WTC11 (cell line): ENCODE measurements at regions not wholly inside any gene's neighbourhood (a gene's known extent, or its start where the extent isn't known, plus 50 kb on each side); places are given as distances from the start of the nearest gene placed in this dataset.

Experiments
- ATAC-seq: fragments of 200-7000 bp; cut with Tn5 transposase; 2 replicates; pipeline ENCODE4 v1.10.0; 2021; ENCODE audit warnings: mild to moderate bottlenecking, moderate library complexity
- CTCF ChIA-PET: fragments of 300-600 bp; sonication (Branson Sonifier 250); formaldehyde crosslinking; loops from one replicate; lab custom pipeline; 2021; ENCODE audit warnings: antibody characterized with exemption; lab: Charles Lee
- POLR2A ChIA-PET: fragments of 350-600 bp; sonication (Branson Sonifier 250); formaldehyde crosslinking; loops from one replicate; lab custom pipeline; 2021; ENCODE audit warnings: antibody characterized with exemption; lab: Charles Lee
- DNase-seq: peaks from one replicate; pipeline ENCODE4 v3.0.0; 2021; ENCODE audit warnings: low spot score
- H3K27ac Mint-ChIP-seq: 2 replicates; pipeline ENCODE4 v1.8.0; 2021; ENCODE audit warnings: mixed read lengths
- H3K27me3 Mint-ChIP-seq: 2 replicates; pipeline ENCODE4 v1.8.0; 2021; ENCODE audit warnings: low read depth, mild to moderate bottlenecking, moderate library complexity, mixed read lengths
- H3K36me3 Mint-ChIP-seq: 2 replicates; pipeline ENCODE4 v1.8.0; 2021; ENCODE audit warnings: mixed read lengths
- H3K4me1 Mint-ChIP-seq: 2 replicates; pipeline ENCODE4 v1.8.0; 2022; ENCODE audit warnings: mixed read lengths
- H3K4me3 Mint-ChIP-seq: 2 replicates; pipeline ENCODE4 v1.8.0; 2021; ENCODE audit warnings: mild to moderate bottlenecking, moderate library complexity, mixed read lengths
- H3K9me3 Mint-ChIP-seq: 2 replicates; pipeline ENCODE4 v1.8.0; 2021; ENCODE audit warnings: mixed read lengths
- ELF4 ChIP-seq: sonication (generic); formaldehyde crosslinking; IDR thresholded peaks from 2 replicates; pipeline ENCODE4 v1.8.1; 2022; ENCODE audit warnings: low read depth, mild to moderate bottlenecking, moderate library complexity, missing genetic modification reagents
- EMX1 ChIP-seq: fragments of 250-450 bp; sonication (Bioruptor Pico); IDR thresholded peaks from 2 replicates; pipeline ENCODE4 v1.8.0; 2021; ENCODE audit warnings: mild to moderate bottlenecking
- GABPB1 ChIP-seq: sonication (generic); formaldehyde crosslinking; IDR thresholded peaks from 2 replicates; pipeline ENCODE4 v1.8.1; 2023; ENCODE audit warnings: mild to moderate bottlenecking, missing genetic modification reagents
- MXD4 ChIP-seq: fragments of 250-450 bp; sonication (Bioruptor Pico); IDR thresholded peaks from 2 replicates; pipeline ENCODE4 v1.8.0; 2021; ENCODE audit warnings: mild to moderate bottlenecking, moderate library complexity, borderline replicate concordance
- NR1H2 ChIP-seq: sonication (generic); formaldehyde crosslinking; IDR thresholded peaks from 2 replicates; pipeline ENCODE4 v1.9.0; 2021; ENCODE audit warnings: mild to moderate bottlenecking, moderate library complexity, missing genetic modification reagents
- NR3C1 ChIP-seq: sonication (generic); formaldehyde crosslinking; conservative IDR thresholded peaks from 2 replicates; pipeline ENCODE4 v1.8.1; 2023; ENCODE audit warnings: low read depth, mild to moderate bottlenecking, missing genetic modification reagents
- SOX15 ChIP-seq: fragments of 250-450 bp; sonication (Bioruptor Pico); IDR thresholded peaks from 2 replicates; pipeline ENCODE4 v1.9.0; 2021; ENCODE audit warnings: mild to moderate bottlenecking
- ZNF219 ChIP-seq: sonication (generic); formaldehyde crosslinking; IDR thresholded peaks from 2 replicates; pipeline ENCODE4 v1.8.0; 2023; ENCODE audit warnings: missing genetic modification reagents, mild to moderate bottlenecking, borderline replicate concordance
- ZNF317 ChIP-seq: sonication (generic); formaldehyde crosslinking; IDR thresholded peaks from 2 replicates; pipeline ENCODE4 v1.8.1; 2023; ENCODE audit warnings: low read depth, mild to moderate bottlenecking, moderate library complexity, missing genetic modification reagents, borderline replicate concordance
- TF ChIP-seq, protein P1 (sequence below): sonication (generic); formaldehyde crosslinking; IDR thresholded peaks from 2 replicates; pipeline ENCODE4 v1.8.0; 2022; ENCODE audit warnings: missing genetic modification reagents
- TF ChIP-seq, protein P2 (sequence below): fragments of 250-450 bp; sonication (Bioruptor Pico); IDR thresholded peaks from 2 replicates; pipeline ENCODE4 v1.9.0; 2021; ENCODE audit warnings: moderate library complexity, mild to moderate bottlenecking, inconsistent platforms, borderline replicate concordance
- TF ChIP-seq, protein P3 (sequence below): fragments of 200-600 bp; IDR thresholded peaks from 2 replicates; pipeline ENCODE4 v1.8.0; 2022; ENCODE audit warnings: antibody characterized with exemption
- TF ChIP-seq, protein P4 (sequence below): sonication (generic); formaldehyde crosslinking; IDR thresholded peaks from 2 replicates; pipeline ENCODE4 v1.8.1; 2023; ENCODE audit warnings: mild to moderate bottlenecking, moderate library complexity, missing genetic modification reagents
- TF ChIP-seq, protein P5 (sequence below): sonication (generic); formaldehyde crosslinking; IDR thresholded peaks from 2 replicates; pipeline ENCODE4 v1.8.0; 2022; ENCODE audit warnings: mild to moderate bottlenecking, missing genetic modification reagents
- TF ChIP-seq, protein P6 (sequence below): sonication (generic); formaldehyde crosslinking; IDR thresholded peaks from 2 replicates; pipeline ENCODE4 v1.8.1; 2023; ENCODE audit warnings: mild to moderate bottlenecking, missing genetic modification reagents, moderate library complexity
- TF ChIP-seq, protein P7 (sequence below): sonication (generic); formaldehyde crosslinking; IDR thresholded peaks from 2 replicates; pipeline ENCODE4 v1.8.1; 2023; ENCODE audit warnings: mild to moderate bottlenecking, missing genetic modification reagents

DNA sequence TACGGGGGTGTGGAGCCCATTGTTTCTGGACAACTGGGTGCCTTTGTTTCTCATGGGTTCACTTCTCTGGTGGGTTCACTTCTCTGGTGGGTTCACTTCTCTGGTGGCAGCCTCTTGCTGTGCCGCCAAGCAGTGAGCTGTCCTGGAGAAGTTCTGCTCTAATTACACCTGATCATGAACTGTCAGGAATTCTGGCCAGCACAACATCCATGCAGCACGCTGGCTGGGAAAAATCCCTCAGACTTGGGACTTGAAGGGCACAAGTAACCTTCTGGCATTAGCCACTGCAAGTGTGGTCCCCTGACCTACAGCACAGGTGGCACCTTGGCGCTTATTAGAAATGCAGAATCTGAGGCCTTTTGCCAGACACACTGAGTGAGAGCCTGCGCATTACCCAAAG is 752.5 kb downstream of the QKI start:
- H3K36me3 Mint-ChIP-seq: peaks cover 10% of the 10 kb centered on the region
- POLR2A ChIA-PET: no interaction called here
- TF ChIP-seq, protein P1, sequence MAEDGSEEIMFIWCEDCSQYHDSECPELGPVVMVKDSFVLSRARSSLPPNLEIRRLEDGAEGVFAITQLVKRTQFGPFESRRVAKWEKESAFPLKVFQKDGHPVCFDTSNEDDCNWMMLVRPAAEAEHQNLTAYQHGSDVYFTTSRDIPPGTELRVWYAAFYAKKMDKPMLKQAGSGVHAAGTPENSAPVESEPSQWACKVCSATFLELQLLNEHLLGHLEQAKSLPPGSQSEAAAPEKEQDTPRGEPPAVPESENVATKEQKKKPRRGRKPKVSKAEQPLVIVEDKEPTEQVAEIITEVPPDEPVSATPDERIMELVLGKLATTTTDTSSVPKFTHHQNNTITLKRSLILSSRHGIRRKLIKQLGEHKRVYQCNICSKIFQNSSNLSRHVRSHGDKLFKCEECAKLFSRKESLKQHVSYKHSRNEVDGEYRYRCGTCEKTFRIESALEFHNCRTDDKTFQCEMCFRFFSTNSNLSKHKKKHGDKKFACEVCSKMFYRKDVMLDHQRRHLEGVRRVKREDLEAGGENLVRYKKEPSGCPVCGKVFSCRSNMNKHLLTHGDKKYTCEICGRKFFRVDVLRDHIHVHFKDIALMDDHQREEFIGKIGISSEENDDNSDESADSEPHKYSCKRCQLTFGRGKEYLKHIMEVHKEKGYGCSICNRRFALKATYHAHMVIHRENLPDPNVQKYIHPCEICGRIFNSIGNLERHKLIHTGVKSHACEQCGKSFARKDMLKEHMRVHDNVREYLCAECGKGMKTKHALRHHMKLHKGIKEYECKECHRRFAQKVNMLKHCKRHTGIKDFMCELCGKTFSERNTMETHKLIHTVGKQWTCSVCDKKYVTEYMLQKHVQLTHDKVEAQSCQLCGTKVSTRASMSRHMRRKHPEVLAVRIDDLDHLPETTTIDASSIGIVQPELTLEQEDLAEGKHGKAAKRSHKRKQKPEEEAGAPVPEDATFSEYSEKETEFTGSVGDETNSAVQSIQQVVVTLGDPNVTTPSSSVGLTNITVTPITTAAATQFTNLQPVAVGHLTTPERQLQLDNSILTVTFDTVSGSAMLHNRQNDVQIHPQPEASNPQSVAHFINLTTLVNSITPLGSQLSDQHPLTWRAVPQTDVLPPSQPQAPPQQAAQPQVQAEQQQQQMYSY: no peak
- TF ChIP-seq GABPB1 (CRISPR knock-in tag) (no peak), NR1H2 (CRISPR knock-in tag) (no peak), SOX15 (no peak), MXD4 (CRISPR knock-in tag) (no peak), NR3C1 (no peak), ELF4 (no peak), ZNF219 (no peak), EMX1 (no peak), ZNF317 (CRISPR knock-in tag) (no peak)
- TF ChIP-seq, protein P2, sequence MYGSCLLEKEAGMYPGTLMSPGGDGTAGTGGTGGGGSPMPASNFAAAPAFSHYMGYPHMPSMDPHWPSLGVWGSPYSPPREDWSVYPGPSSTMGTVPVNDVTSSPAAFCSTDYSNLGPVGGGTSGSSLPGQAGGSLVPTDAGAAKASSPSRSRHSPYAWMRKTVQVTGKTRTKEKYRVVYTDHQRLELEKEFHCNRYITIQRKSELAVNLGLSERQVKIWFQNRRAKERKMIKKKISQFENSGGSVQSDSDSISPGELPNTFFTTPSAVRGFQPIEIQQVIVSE (CRISPR knock-in tag): no peak
- TF ChIP-seq, protein P3, sequence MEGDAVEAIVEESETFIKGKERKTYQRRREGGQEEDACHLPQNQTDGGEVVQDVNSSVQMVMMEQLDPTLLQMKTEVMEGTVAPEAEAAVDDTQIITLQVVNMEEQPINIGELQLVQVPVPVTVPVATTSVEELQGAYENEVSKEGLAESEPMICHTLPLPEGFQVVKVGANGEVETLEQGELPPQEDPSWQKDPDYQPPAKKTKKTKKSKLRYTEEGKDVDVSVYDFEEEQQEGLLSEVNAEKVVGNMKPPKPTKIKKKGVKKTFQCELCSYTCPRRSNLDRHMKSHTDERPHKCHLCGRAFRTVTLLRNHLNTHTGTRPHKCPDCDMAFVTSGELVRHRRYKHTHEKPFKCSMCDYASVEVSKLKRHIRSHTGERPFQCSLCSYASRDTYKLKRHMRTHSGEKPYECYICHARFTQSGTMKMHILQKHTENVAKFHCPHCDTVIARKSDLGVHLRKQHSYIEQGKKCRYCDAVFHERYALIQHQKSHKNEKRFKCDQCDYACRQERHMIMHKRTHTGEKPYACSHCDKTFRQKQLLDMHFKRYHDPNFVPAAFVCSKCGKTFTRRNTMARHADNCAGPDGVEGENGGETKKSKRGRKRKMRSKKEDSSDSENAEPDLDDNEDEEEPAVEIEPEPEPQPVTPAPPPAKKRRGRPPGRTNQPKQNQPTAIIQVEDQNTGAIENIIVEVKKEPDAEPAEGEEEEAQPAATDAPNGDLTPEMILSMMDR: no peak
- TF ChIP-seq, protein P4, sequence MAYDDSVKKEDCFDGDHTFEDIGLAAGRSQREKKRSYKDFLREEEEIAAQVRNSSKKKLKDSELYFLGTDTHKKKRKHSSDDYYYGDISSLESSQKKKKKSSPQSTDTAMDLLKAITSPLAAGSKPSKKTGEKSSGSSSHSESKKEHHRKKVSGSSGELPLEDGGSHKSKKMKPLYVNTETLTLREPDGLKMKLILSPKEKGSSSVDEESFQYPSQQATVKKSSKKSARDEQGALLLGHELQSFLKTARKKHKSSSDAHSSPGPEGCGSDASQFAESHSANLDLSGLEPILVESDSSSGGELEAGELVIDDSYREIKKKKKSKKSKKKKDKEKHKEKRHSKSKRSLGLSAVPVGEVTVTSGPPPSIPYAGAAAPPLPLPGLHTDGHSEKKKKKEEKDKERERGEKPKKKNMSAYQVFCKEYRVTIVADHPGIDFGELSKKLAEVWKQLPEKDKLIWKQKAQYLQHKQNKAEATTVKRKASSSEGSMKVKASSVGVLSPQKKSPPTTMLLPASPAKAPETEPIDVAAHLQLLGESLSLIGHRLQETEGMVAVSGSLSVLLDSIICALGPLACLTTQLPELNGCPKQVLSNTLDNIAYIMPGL (CRISPR knock-in tag): no peak
- TF ChIP-seq, protein P5, sequence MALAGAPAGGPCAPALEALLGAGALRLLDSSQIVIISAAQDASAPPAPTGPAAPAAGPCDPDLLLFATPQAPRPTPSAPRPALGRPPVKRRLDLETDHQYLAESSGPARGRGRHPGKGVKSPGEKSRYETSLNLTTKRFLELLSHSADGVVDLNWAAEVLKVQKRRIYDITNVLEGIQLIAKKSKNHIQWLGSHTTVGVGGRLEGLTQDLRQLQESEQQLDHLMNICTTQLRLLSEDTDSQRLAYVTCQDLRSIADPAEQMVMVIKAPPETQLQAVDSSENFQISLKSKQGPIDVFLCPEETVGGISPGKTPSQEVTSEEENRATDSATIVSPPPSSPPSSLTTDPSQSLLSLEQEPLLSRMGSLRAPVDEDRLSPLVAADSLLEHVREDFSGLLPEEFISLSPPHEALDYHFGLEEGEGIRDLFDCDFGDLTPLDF (CRISPR knock-in tag): no peak
- TF ChIP-seq, protein P6, sequence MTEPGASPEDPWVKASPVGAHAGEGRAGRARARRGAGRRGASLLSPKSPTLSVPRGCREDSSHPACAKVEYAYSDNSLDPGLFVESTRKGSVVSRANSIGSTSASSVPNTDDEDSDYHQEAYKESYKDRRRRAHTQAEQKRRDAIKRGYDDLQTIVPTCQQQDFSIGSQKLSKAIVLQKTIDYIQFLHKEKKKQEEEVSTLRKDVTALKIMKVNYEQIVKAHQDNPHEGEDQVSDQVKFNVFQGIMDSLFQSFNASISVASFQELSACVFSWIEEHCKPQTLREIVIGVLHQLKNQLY (CRISPR knock-in tag): no peak
- TF ChIP-seq, protein P7, sequence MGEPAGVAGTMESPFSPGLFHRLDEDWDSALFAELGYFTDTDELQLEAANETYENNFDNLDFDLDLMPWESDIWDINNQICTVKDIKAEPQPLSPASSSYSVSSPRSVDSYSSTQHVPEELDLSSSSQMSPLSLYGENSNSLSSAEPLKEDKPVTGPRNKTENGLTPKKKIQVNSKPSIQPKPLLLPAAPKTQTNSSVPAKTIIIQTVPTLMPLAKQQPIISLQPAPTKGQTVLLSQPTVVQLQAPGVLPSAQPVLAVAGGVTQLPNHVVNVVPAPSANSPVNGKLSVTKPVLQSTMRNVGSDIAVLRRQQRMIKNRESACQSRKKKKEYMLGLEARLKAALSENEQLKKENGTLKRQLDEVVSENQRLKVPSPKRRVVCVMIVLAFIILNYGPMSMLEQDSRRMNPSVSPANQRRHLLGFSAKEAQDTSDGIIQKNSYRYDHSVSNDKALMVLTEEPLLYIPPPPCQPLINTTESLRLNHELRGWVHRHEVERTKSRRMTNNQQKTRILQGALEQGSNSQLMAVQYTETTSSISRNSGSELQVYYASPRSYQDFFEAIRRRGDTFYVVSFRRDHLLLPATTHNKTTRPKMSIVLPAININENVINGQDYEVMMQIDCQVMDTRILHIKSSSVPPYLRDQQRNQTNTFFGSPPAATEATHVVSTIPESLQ (CRISPR knock-in tag): no peak

More for the DNA sequence above, 752.5 kb downstream of the QKI start:
- no peak overlapping the region for H3K27ac Mint-ChIP-seq
- peaks cover 23% of the 10 kb centered on the region for H3K9me3 Mint-ChIP-seq
- 0 out of 2 replicates have a peak, but pooled peaks cover 3% of the 10 kb centered on the region for H3K27me3 Mint-ChIP-seq
- ATAC-seq (no peak), DNase-seq (no peak)
- peaks cover 29% of the 10 kb centered on the region for H3K4me1 Mint-ChIP-seq
- CTCF ChIA-PET: no interaction called here
- H3K4me3 Mint-ChIP-seq: no peak overlapping the region
